EL (cell line): ENCODE measurements at regions not wholly inside any gene's neighbourhood (a gene's known extent, or its start where the extent isn't known, plus 50 kb on each side); places are given as distances from the start of the nearest gene placed in this dataset.

ENCODE experiments used
- DNase-seq: peaks from one replicate; pipeline ENCODE4 v3.0.0-alpha.2; 2016

GRCh38 chr21:20308586-20309315 is 689.5 kb upstream of the NCAM2 start:
- no peak for DNase-seq

- DNase-seq = no peak
Measured at GRCh38 chr21:20311234-20311787, 686.9 kb upstream of the NCAM2 start.

- no peak for DNase-seq
Measured at GRCh38 chr21:20313013-20313412, 685.2 kb upstream of the NCAM2 start.

- no peak for DNase-seq
Measured at GRCh38 chr21:20315042-20315441, 683.2 kb upstream of the NCAM2 start.

DNA sequence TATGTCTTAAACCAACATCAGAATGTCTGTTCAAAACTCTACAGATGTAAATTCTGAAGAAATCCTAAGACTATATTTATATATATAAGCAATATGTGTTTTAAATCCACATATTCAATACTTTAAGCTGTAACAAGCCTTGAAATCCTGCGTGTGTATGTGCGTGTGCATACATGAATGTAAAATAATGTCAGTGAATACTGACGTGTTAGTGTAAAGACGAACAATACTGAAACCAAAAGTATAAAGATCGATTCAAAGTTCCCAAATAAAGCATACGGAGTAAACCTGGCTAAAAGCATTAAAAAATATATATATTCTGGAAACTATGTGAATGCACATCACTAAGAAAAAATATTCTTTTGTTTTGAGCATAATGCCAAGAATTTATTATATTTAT is 668.6 kb upstream of the NCAM2 start:
- DNase-seq = no peak

GRCh38 chr21:20330652-20331051 is 667.6 kb upstream of the NCAM2 start:
- no peak for DNase-seq

GRCh38 chr21:20334585-20334984 is 663.6 kb upstream of the NCAM2 start:
- DNase-seq = no peak

GRCh38 chr21:20341431-20341830 is 656.8 kb upstream of the NCAM2 start:
- DNase-seq = no peak

DNA sequence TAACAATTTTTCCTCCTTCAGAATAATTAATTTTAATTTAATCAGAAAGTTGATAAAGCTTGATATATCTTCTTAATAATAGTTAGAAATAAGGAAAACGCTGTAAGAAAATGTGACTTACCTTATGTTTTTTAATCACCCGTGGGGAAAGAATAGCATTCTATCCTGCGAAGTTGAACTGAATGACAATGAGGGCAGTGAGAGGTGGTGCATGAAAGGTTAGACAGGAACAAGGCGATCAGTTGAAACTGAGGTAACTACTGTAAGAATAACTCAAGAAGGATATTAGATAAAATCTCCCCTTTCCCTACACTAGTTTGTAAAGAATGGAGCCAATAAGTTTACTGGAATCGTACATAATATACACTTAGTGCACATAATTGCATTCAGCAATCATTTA is 655.0 kb upstream of the NCAM2 start:
- DNase-seq = no peak

DNA sequence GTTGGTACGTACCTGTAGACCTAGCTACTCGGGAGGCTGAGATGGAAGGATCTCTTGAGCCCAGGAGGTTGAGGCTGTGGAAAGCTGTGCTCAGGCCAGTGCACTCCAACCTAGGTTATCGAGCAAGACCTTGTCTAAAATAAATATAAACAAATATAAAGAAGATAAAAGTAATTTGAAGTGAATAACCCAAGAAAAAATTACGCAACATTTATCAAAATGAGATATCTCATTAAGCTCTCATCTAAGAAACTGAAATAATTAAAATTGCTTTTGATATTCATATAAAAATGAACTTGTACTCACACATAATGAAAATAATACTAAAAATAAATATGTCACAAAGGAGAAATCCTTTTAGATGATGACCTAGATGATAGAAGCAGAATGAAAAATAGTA is 647.1 kb upstream of the NCAM2 start:
- DNase-seq = no peak

- DNase-seq = no peak
Measured at GRCh38 chr21:20353351-20353750, 644.9 kb upstream of the NCAM2 start.

DNA sequence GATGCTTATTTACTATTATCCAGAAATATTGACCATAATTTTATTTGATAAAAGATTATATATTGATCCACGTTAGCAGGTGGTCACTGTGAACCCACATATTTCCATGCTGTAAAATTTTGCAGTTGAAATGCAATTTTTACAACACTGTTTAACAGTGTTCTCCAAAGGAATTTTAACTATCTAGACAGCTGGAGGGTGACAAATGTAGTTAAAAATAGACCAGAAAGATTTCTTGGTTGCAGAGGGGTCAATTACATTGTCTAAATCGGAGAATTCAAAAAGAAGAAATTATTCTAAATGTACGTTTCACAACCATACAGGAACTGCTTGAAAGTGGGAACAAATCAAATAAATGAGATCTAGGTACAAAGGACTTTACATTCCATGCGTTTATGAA is 625.2 kb upstream of the NCAM2 start:
- no peak for DNase-seq

GRCh38 chr21:20377250-20377649 is 621.0 kb upstream of the NCAM2 start:
- DNase-seq = no peak

- no peak for DNase-seq
Measured at GRCh38 chr21:20388400-20388799, 609.8 kb upstream of the NCAM2 start.

DNA sequence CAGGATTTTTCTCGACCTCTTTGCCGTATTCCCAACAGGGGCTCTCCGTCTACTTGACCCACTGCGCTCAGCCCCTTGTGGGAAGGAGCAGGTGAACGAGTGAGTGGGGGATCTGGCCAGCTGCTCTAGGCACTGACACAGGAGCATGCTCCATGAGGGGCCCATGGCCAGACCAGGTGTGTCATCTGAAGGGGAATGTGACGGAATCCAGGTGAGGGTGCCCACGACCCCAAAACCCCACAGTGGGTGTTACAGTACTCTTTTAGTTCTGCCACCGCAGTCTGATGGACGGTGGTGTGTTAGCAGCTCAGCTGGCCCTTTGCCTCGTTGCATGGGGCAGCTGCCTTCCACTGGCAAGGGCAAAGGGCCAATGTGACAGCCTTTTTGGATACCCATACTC is 601.4 kb upstream of the NCAM2 start:
- DNase-seq = no peak

- DNase-seq = no peak
Measured at GRCh38 chr21:20404915-20405314, 593.3 kb upstream of the NCAM2 start.

- DNase-seq = no peak
Measured at GRCh38 chr21:20418353-20418752, 579.9 kb upstream of the NCAM2 start.

- no peak for DNase-seq
Measured at GRCh38 chr21:20419772-20420171, 578.4 kb upstream of the NCAM2 start.

DNA sequence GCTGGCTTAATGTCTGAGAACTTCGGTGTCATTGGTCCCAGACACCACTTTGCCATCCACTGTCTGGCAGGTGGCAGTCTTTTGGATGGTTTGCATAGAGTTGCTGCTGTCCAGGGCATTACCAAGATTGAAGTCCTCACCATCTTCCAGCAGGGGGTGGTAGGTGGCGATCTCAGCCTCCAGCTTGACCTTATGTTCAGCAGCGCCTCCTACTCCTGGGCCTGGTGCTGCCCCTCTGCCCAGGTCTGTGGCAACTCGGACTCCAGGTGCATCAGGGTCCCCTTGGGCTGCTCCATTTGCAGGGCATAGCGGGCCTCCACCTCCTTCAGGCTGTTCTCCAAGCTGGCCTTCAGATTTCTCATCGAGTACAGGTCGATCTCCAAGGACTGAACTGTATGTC is 573.3 kb upstream of the NCAM2 start:
- no peak for DNase-seq

DNA sequence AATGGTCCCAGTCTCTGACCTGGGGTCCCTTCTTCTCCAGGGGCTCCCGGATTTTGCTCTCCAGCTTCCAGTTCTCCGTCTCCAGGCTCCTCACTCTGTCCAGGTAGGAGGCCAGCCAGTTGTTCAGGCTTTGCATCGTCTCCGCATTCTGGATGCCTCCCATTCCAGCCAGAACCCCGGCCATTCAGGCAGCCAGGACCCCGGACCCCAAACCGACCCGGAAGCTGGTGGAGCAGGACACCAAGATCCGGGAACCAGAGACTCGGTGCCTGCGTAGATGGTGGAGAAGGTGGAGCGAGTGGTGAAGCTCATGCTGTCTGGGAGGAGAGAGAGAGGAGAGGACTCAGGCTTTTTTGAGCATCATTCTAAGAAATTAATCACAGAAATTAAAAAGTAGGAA is 572.4 kb upstream of the NCAM2 start:
- DNase-seq = no peak

DNA sequence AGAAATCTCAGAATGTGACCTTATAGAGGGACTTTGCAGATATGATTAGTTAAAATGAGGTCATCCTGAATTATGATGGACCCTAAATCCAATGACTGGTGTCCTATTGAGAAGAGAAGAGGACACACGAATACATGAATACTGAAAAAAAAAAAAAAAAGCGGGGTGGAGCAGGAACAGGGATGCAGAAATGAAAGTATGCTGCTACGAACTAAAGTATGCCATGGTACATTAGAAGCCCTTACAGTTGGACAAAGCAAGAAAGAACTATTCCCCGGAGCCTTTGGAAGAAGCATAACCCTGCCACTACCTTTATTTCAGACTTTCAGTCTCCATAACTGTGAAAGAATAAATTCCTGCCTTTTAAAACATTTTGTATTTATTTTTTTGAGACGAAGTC is 557.9 kb upstream of the NCAM2 start:
- no peak for DNase-seq

- no peak for DNase-seq
Measured at GRCh38 chr21:20443558-20444155, 554.6 kb upstream of the NCAM2 start.

DNA sequence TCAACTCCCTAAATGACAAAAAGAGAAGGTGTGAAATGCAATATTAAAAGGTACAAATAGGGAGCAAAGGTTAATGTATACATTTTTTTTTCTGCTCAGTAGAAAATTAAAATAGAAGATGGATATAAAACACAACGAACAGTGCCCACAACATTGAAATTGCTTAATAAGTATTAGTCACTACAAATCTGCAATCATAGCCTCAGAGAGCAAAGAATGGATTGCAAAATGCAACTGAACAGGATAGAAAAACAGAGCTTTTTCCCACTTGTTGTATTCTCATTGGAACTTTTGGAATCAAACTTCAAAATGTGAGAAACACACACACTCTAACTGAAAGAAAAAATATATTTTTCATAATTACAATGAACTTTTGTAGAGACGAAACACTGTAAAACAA is 552.2 kb upstream of the NCAM2 start:
- DNase-seq = no peak

GRCh38 chr21:20451046-20451445 is 547.2 kb upstream of the NCAM2 start:
- no peak for DNase-seq

- DNase-seq = no peak
Measured at GRCh38 chr21:20452935-20453334, 545.3 kb upstream of the NCAM2 start.
